ENCODE measurements at regions not wholly inside any gene's neighbourhood (a gene's known extent, or its start where the extent isn't known, plus 50 kb on each side); places are given as distances from the start of the nearest gene placed in this dataset.
A peak's percentile ranks its signal among the peaks of the same experiment; 100 is the strongest.

- H3K4me3 ChIP-seq (ENCODE audit: low read length): no peak overlapping the region
- no peaks in the 10 kb centered on the region for H3K9me3 ChIP-seq (replicated peaks; ENCODE audit: low read length)
- peaks cover 34% of the 10 kb centered on the region for H3K4me1 ChIP-seq (ENCODE audit: control insufficient read depth, insufficient read depth, low read length)
- H3K9ac ChIP-seq (ENCODE audit: low read depth, low read length): no peak overlapping the region
- H3K4me2 ChIP-seq (ENCODE audit: low read length): no peak overlapping the region
- no peaks in the 10 kb centered on the region for H3K27me3 ChIP-seq (ENCODE audit: control insufficient read depth, insufficient read depth, low read length)
- no peaks in the 10 kb centered on the region for H3K36me3 ChIP-seq (ENCODE audit: insufficient read depth, low read length)
Measured at GRCh38 chr6:84284428-84285049, 57.1 kb upstream of the CEP162 start.

- no peaks in the 10 kb centered on the region for H3K36me3 ChIP-seq (ENCODE audit: insufficient read depth, low read length)
- H3K4me2 ChIP-seq (ENCODE audit: low read length): peak overlapping the region; percentile 58
- H3K4me3 ChIP-seq (ENCODE audit: low read length): peak overlapping the region; percentile 30
- H3K4me1 ChIP-seq (ENCODE audit: control insufficient read depth, insufficient read depth, low read length): peaks cover 47% of the 10 kb centered on the region
- H3K27me3 ChIP-seq (ENCODE audit: control insufficient read depth, insufficient read depth, low read length): no peaks in the 10 kb centered on the region
- H3K9ac ChIP-seq (ENCODE audit: low read depth, low read length): peak overlapping the region; percentile 15
- H3K9me3 ChIP-seq (replicated peaks; ENCODE audit: low read length): no peaks in the 10 kb centered on the region
Measured at GRCh38 chr6:84282550-84282949, 55.1 kb upstream of the CEP162 start.

- Histone ChIP-seq H3K9ac (ENCODE audit: low read depth, low read length) (no peak overlapping the region), H3K27me3 (ENCODE audit: control insufficient read depth, insufficient read depth, low read length) (no peaks in the 10 kb centered on the region), H3K4me3 (ENCODE audit: low read length) (no peak overlapping the region), H3K4me2 (ENCODE audit: low read length) (no peak overlapping the region), H3K9me3 (replicated peaks; ENCODE audit: low read length) (no peaks in the 10 kb centered on the region), H3K4me1 (ENCODE audit: control insufficient read depth, insufficient read depth, low read length) (peaks cover 47% of the 10 kb centered on the region), H3K36me3 (ENCODE audit: insufficient read depth, low read length) (no peaks in the 10 kb centered on the region)
Measured at GRCh38 chr6:84280639-84281038, 53.2 kb upstream of the CEP162 start.

- Histone ChIP-seq H3K4me3 (ENCODE audit: low read length) (no peak overlapping the region), H3K4me1 (ENCODE audit: control insufficient read depth, insufficient read depth, low read length) (peaks cover 50% of the 10 kb centered on the region), H3K9me3 (replicated peaks; ENCODE audit: low read length) (no peaks in the 10 kb centered on the region), H3K4me2 (ENCODE audit: low read length) (no peak overlapping the region), H3K36me3 (ENCODE audit: insufficient read depth, low read length) (no peaks in the 10 kb centered on the region), H3K9ac (ENCODE audit: low read depth, low read length) (no peak overlapping the region), H3K27me3 (ENCODE audit: control insufficient read depth, insufficient read depth, low read length) (no peaks in the 10 kb centered on the region)
Measured at GRCh38 chr6:84280030-84280429, 52.6 kb upstream of the CEP162 start.

GRCh38 chr6:84278321-84278998 is 51.0 kb upstream of the CEP162 start:
- Histone ChIP-seq H3K4me3 (ENCODE audit: low read length) (no peak overlapping the region), H3K4me1 (ENCODE audit: control insufficient read depth, insufficient read depth, low read length) (peaks cover 54% of the 10 kb centered on the region), H3K36me3 (ENCODE audit: insufficient read depth, low read length) (no peaks in the 10 kb centered on the region), H3K9ac (ENCODE audit: low read depth, low read length) (peak overlapping the region; percentile 30), H3K9me3 (replicated peaks; ENCODE audit: low read length) (no peaks in the 10 kb centered on the region), H3K27me3 (ENCODE audit: control insufficient read depth, insufficient read depth, low read length) (no peaks in the 10 kb centered on the region), H3K4me2 (ENCODE audit: low read length) (peak overlapping the region; percentile 5)

Measured in skeletal muscle satellite cell (primary cell).